Peyer's patch (tissue), 4 donors: ENCODE measurements at regions not wholly inside any gene's neighbourhood (a gene's known extent, or its start where the extent isn't known, plus 50 kb on each side); places are given as distances from the start of the nearest gene placed in this dataset.

ENCODE experiments used
- DNase-seq, 3 donors: peaks; one replicate each; pipeline ENCODE4 v3.0.0-alpha.2; 2017 to 2019
- H3K27ac ChIP-seq, 4 donors: fragments of 200-600 bp; sonication (generic); one replicate each; pipeline ENCODE4 v1.5.1; 2016 to 2019
- H3K27me3 ChIP-seq, 2 donors: fragments of 200-600 bp; sonication (generic); one replicate each; pipeline ENCODE4 v1.5.1; 2019
- H3K36me3 ChIP-seq, 3 donors: fragments of 200-600 bp; sonication (generic); one replicate each; pipeline ENCODE4 v1.5.1; 2016 to 2019
- H3K4me1 ChIP-seq, 4 donors: fragments of 200-600 bp; sonication (generic); one replicate each; pipeline ENCODE4 v1.5.1; 2016 to 2019
- H3K4me3 ChIP-seq, 4 donors: fragments of 200-600 bp; sonication (generic); 1 replicate in 3 of 4; 2 replicates in 1 of 4; pipeline ENCODE4 v1.5.1; 2016 to 2019; ENCODE audit warnings: mild to moderate bottlenecking in 1 of 4
- H3K9me3 ChIP-seq, 4 donors: fragments of 200-600 bp; sonication (generic); one replicate each; pipeline ENCODE4 v1.5.1; 2016 to 2019; ENCODE audit warnings: mild to moderate bottlenecking in 1 of 4
- CTCF ChIP-seq, 6 experiments: fragments of 450-650 bp in 4 of 6; fragments of 200-600 bp in 2 of 6; sonication (generic) in 1 of 6; IDR thresholded peaks; one replicate each; pipeline ENCODE4 v1.5.1; 2017 to 2019; ENCODE audit warnings: antibody characterized with exemption in 6 of 6, mild to moderate bottlenecking in 3 of 6, moderate library complexity in 1 of 6
- POLR2A ChIP-seq, 2 donors: fragments of 450-650 bp; IDR thresholded peaks; one replicate each; pipeline ENCODE4 v1.5.1; 2017; ENCODE audit warnings: antibody characterized with exemption in 2 of 2, mild to moderate bottlenecking in 2 of 2, moderate library complexity in 2 of 2

GRCh38 chr3:22495791-22496190 lies 707.3 kb upstream of the UBE2E2 start:
- no peak for DNase-seq
- H3K36me3 ChIP-seq, result no peaks in the 10 kb centered on the region
- H3K9me3 ChIP-seq, result peaks cover 0 to 3% (median 0%) of the 10 kb centered on the region in 4 donors
- H3K4me1 ChIP-seq, result no peaks in the 10 kb centered on the region
- TF ChIP-seq POLR2A (IDR thresholded peaks at IDR 0.05), result no peak
- no peak for TF ChIP-seq CTCF (IDR thresholded peaks at IDR 0.05)
- no peak overlapping the region for H3K27ac ChIP-seq
- H3K27me3 ChIP-seq, result no peaks in the 10 kb centered on the region
- H3K4me3 ChIP-seq, result no peak overlapping the region

GRCh38 chr3:22496641-22497040 lies 706.5 kb upstream of the UBE2E2 start:
- Histone ChIP-seq H3K36me3 (no peaks in the 10 kb centered on the region), H3K4me1 (no peaks in the 10 kb centered on the region), H3K9me3 (peaks cover 0 to 3% (median 0%) of the 10 kb centered on the region in 4 donors), H3K4me3 (no peak overlapping the region), H3K27ac (no peak overlapping the region), H3K27me3 (no peaks in the 10 kb centered on the region)
- no peak for TF ChIP-seq POLR2A (IDR thresholded peaks at IDR 0.05)
- TF ChIP-seq CTCF (IDR thresholded peaks at IDR 0.05), result no peak
- no peak for DNase-seq

- no peak for TF ChIP-seq POLR2A (IDR thresholded peaks at IDR 0.05)
- TF ChIP-seq CTCF (IDR thresholded peaks at IDR 0.05), result no peak
These were observed 696.3 kb upstream of the UBE2E2 start for GRCh38 chr3:22506871-22507270.

GRCh38 chr3:22507709-22508108 lies 695.4 kb upstream of the UBE2E2 start:
- Histone ChIP-seq H3K27ac (no peak overlapping the region), H3K9me3 (no peaks in the 10 kb centered on the region), H3K36me3 (no peaks in the 10 kb centered on the region), H3K4me3 (no peak overlapping the region), H3K4me1 (no peaks in the 10 kb centered on the region), H3K27me3 (no peaks in the 10 kb centered on the region)
- no peak for TF ChIP-seq CTCF (IDR thresholded peaks at IDR 0.05)
- no peak for TF ChIP-seq POLR2A (IDR thresholded peaks at IDR 0.05)
- DNase-seq, result no peak

More at GRCh38 chr3:22506871-22507270, 696.3 kb upstream of the UBE2E2 start:
- Histone ChIP-seq H3K27me3 (no peaks in the 10 kb centered on the region), H3K4me1 (no peaks in the 10 kb centered on the region), H3K36me3 (no peaks in the 10 kb centered on the region), H3K27ac (no peak overlapping the region), H3K4me3 (no peak overlapping the region), H3K9me3 (no peaks in the 10 kb centered on the region)
- DNase-seq, result no peak

GRCh38 chr3:22523925-22524324 lies 679.2 kb upstream of the UBE2E2 start:
- no peaks in the 10 kb centered on the region for H3K9me3 ChIP-seq
- no peak for DNase-seq
- H3K4me1 ChIP-seq, result no peaks in the 10 kb centered on the region
- H3K27ac ChIP-seq, result no peak overlapping the region
- no peaks in the 10 kb centered on the region for H3K27me3 ChIP-seq
- H3K4me3 ChIP-seq, result no peak overlapping the region
- no peak for TF ChIP-seq CTCF (IDR thresholded peaks at IDR 0.05)
- TF ChIP-seq POLR2A (IDR thresholded peaks at IDR 0.05), result no peak
- H3K36me3 ChIP-seq, result no peaks in the 10 kb centered on the region

- no peaks in the 10 kb centered on the region for H3K9me3 ChIP-seq
- TF ChIP-seq CTCF (IDR thresholded peaks at IDR 0.05) (no peak), POLR2A (IDR thresholded peaks at IDR 0.05) (no peak)
- no peaks in the 10 kb centered on the region for H3K27me3 ChIP-seq
- H3K4me3 ChIP-seq, result no peak overlapping the region
- no peak for DNase-seq
- H3K36me3 ChIP-seq, result no peaks in the 10 kb centered on the region
- H3K27ac ChIP-seq, result no peak overlapping the region
- H3K4me1 ChIP-seq, result no peaks in the 10 kb centered on the region
These were observed 676.8 kb upstream of the UBE2E2 start for GRCh38 chr3:22526266-22526837.
